Activated gamma-delta T cell treated with Interleukin-2 at 50 U/mL for 16 hours (primary cell): ENCODE measurements at regions not wholly inside any gene's neighbourhood (a gene's known extent, or its start where the extent isn't known, plus 50 kb on each side); places are given as distances from the start of the nearest gene placed in this dataset.

Experiments
- DNase-seq: peaks from one replicate; pipeline ENCODE4 v3.0.0-alpha.2; 2020

- DNase-seq = no peak
These were observed 338.8 kb downstream of the BCOR start for GRCh38 chrX:39758791-39759525.

DNA sequence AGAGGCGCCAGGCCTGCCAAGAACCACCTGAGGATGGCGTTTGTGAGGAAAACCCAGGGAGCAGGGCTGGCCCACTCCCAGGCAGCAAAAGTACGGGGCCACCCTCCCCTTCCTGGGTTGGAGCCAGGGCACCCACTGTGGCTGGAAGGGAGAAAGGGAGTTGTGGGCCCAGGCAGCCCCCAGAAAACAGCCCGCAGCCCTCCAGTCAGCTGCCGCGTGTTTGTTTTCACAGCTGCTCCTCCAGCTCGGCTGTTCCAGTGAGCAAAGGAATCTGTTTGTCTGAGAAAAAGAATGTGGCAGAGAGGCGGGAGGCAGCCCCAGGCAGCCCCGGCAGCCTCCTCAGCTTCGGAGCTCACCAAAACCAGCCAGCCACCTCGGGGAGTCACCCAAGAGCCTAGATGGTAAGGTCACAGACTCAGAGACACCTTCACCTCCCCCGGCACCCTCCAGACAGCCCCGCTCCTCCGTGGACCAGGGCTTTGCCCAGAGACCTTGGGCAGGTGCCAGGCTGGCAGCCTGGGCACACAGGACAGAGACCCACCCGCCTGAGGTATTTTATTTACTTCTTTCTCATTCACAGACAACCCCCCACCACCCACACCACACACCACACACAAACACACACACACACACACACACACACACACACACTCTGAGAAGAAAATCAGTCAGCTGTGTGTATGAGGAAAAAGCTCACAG lies 338.1 kb downstream of the BCOR start:
- no peak for DNase-seq

GRCh38 chrX:39760930-39761329 lies 336.8 kb downstream of the BCOR start:
- no peak for DNase-seq

DNA sequence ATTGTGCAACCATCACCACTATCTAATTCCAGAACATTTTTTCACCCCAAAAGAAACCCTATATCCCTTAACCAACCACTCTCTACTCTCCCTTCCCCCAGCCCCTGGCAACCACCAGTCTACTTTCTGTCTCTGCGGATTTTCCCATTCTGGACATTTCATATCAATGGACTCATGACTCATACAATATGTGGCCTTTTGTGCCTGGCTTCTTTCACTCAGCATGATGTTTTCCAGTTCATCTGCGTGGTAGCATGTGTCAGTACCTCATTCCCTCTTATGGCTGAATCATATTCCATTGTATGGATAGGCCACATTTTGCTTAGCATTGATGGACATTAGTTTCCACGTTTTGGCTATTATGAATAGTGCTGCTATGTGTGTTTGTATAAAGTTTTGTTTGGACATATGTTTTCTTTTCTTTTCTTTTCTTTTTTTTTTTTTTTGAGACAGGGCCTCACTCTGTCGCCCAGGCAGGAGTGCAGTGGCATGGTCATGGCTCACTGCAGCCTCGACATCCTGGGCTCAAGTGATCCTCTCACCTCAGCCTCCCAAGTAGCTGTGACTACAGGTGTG lies 335.4 kb downstream of the BCOR start:
- no peak for DNase-seq

DNA sequence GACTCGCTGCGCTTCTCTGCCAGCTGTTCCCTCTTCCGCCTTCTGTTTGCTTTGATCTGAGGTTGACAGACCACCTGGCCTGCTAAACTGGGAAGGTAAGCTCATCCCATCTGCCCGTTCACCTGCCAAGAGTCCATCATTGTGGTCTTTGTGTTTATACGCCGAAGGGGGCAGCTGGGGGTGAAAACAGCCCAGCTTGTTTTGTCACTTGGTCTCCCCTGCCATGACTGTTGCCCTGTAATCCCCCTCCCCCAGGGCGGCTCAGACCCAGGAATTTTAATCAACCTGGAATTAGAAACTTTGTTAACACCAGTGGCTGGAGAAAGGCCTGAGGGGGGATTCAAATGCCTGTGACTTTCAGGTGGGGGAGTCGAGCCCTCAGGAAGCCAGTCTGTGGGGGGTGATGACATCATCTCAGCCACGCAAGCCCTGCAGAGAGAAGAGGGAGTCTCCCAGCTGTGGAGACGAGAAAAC lies 333.3 kb downstream of the BCOR start:
- DNase-seq = no peak

DNA sequence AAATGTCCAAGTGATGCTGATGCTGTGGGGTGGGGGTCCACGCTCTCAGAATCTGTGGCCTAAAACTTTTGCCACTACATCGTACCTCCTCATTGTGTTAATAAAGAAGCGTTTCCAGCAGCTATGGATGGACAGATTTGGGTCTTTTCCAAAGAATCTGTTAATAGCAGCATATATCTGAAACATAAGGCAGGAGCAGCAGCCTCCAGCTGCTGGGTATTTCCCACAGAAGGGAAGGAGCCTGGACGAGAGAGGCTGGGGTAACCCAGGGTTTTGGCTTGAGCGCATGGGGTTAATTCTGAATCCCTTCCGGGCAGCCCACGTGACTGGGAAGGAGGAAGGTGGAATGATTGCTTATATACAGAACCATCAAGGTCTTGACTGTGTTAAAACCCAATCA lies 332.4 kb downstream of the BCOR start:
- DNase-seq = no peak

DNA sequence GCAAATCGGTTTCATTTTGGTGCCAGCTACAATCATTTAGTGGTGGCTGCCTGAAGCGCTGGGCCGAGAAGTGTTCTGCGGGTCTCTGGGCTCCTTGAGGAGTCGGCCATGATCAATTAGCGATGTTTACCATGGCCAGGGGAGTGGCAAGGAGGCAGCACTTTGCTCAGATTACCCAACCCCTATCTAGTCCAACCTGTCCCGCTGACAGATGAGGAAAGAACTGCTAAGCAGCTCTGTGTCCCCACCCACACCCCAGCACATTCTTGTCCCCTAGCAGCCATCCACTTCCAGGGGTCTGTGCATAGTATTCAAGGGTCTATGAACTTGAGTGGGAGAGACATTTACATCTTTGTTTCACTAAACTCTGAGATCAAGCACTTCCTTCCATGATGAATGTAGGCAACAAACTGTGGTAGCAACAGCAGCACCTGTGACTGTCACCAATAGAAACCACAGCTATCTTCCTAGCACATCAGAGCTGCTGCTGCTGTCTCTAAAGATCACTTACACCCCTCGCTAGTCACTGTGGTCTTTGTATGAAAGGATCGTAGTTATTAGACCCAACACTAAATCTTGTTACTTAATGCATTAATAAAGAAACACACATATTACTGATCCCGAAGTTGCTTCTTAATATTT lies 331.6 kb downstream of the BCOR start:
- peak; percentile 28 for DNase-seq

DNA sequence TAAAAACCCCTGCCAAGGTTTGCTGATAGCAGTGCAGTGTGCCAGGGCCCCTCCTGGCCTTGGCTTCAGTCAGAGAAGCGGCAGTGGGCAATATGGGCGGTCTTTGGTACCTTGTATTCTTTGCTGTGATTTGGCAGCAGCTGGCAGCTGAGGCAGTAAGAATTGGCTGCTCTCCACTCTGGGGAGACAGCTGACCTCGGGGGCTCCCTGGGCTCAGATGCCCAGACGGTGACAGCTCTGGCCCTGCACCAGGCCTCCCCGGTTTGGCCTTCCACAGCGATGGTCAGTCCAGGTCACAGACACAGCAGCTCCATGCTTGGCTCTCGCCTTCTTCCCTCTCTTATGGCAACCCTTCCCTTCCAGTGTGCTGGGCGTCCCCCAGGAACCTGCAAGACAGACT lies 330.9 kb downstream of the BCOR start:
- no peak for DNase-seq

GRCh38 chrX:39767446-39767845 lies 330.3 kb downstream of the BCOR start:
- DNase-seq = no peak

GRCh38 chrX:39769748-39770147 lies 328.0 kb downstream of the BCOR start:
- no peak for DNase-seq

GRCh38 chrX:39771089-39771488 lies 326.7 kb downstream of the BCOR start:
- no peak for DNase-seq

DNA sequence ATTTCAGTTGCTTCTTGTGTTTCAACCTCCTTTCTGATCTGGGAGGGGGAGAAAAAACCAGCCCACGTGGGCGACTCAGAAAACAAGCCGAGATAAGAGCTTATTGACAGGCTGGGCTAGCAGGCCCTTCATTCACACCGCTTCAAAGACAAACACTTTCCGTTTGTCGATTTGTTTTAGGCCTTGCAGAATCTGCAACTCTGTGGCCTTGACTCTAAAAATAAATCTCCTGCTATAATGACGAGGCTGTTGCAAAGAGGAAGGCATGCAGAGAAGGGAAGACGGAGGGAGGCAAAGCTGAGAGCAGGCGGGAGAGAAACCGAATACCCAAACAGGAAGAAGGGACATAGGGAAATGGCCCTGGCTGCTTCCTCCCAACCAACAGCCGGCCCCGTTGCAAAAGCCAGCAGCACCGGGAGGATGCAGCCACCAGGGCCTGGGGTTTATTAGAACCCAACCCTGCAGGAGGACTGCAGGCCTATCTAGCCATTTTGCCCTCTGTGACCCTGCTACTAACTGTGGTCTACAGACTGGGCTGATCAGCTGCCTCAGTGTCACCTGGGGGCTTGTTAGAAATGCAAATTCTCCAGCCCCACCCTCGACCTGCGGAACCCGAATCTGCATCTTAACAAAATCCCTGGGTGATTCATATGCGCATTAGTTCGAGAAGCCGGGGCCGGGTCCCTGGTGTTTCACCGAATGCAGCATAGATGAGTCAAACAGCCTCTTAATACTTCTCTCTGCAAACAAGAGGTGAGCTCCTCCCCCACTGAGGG lies 325.5 kb downstream of the BCOR start:
- DNase-seq = peak; percentile 32

DNA sequence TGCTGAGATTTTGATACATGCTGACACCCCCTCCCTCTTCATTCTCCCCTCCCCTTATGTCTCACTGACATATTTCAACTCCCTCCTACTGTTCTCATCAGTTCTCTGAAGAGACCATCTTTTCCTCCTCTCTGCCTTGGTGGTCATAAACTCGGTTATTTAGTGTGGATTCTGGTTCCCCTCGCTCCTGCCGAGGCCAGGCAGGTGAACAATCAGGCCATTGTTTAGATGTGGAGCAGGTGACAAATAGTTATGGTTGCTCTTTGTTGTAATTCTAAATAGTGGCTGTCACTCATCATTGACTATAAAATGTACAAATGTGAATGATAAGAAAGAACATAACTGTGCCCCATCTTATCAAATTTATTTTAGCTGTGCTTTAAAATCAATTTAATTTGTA lies 324.6 kb downstream of the BCOR start:
- no peak for DNase-seq

GRCh38 chrX:39773923-39774773 lies 323.6 kb downstream of the BCOR start:
- DNase-seq = no peak

GRCh38 chrX:39774774-39775328 lies 322.9 kb downstream of the BCOR start:
- DNase-seq = no peak

GRCh38 chrX:39777623-39778025 lies 320.1 kb downstream of the BCOR start:
- DNase-seq = no peak

DNA sequence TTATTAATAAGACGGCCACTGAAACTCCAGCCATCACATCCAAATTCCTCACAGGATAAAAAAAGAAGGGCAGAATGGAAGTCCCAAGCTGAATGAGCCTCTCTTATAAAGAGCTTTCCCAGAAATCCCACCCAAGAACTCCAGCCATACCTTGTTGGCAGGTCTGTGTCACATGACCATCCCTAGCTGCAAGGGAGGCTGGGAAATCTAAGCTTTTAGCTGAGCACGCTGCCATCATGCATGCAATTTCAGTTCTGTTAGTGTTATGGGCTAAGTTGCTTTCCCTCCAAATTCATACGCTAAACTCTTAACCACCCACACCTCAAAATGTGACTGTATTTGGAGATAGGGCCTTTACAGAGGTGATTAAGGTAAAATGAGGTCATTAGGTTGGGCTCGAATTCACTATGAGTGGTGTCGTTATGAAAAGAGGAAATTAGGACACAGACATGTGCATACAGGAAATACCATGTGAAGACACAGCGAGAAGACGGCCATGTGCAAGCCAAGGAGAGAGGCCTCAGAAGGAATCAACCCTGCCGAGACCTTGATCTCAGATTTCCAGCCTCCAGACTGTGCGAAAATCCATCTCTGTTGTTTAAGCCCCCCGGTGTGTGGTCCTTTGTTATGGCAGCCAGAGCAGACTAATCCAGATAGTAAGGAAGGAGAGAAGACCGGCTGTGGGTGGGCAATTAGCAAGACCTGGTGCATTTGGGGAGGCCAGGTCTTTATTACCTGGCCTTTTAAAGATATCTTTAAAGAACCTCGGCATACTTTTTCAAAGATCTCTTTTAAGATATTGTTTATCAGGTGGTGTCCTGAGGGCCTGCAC lies 317.6 kb downstream of the BCOR start:
- no peak for DNase-seq

- DNase-seq = no peak
These were observed 315.5 kb downstream of the BCOR start for GRCh38 chrX:39782276-39782675.

- no peak for DNase-seq
These were observed 309.8 kb downstream of the BCOR start for GRCh38 chrX:39787999-39788398.

GRCh38 chrX:39788521-39788920 lies 309.2 kb downstream of the BCOR start:
- DNase-seq = no peak

GRCh38 chrX:39791691-39792090 lies 306.1 kb downstream of the BCOR start:
- DNase-seq = no peak
